Stimulated activated CD4-positive, alpha-beta T cell treated with anti-CD3 and anti-CD28 coated beads, Interleukin-2, amount 100 ng/mL, for 4 hours (primary cell): ENCODE measurements at regions not wholly inside any gene's neighbourhood (a gene's known extent, or its start where the extent isn't known, plus 50 kb on each side); places are given as distances from the start of the nearest gene placed in this dataset.
A peak's percentile ranks its signal among the peaks of the same experiment; 100 is the strongest.
"Not testable (repeated sequence)": the region's sequence is repeated elsewhere in the genome, so short reads cannot be mapped to it uniquely, and the experiment has no call there.

ENCODE experiments used
- DNase-seq: peaks from one replicate; pipeline ENCODE4 v3.0.0-alpha.2; 2020; ENCODE audit warnings: low read depth

DNA sequence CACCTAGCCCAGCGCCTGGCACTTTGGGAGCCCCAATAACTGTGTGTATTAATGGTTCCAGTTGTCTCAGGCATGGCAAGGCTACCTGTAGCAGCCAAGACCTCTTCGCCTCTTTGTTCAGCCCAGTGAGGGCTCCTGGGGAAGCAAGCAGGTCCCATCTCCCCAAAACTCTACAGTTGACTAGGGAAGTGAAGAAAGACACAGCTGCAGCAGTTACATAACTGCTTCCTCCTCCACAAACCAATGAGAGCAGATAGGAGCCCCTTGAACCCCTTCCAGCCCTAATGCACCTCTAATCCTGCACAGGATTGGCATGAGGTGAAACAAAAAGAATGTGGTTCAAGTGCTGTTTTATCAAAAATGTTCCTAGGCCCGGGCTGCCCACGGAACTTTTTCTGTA lies 100.5 kb downstream of the SYF2 start:
- no peak for DNase-seq

DNA sequence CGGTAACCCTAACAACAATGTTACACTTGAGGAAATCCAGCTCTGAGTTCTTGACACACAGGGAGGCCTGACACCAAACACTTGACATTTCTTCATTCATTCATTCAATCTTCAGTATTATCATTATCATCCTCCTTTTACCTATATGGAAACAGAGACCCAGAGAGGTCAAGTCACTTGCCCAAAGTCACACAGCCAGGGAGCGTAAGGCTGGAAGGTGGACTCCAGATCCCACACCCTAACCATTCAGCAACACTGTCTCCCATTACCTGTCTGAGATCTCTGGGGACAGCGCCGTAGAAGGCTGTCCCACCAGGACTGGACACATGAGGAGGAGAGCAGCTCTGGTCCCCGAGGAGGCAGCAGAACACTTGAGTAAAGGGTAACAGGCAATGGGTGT lies 101.4 kb downstream of the SYF2 start:
- DNase-seq, result no peak

DNA sequence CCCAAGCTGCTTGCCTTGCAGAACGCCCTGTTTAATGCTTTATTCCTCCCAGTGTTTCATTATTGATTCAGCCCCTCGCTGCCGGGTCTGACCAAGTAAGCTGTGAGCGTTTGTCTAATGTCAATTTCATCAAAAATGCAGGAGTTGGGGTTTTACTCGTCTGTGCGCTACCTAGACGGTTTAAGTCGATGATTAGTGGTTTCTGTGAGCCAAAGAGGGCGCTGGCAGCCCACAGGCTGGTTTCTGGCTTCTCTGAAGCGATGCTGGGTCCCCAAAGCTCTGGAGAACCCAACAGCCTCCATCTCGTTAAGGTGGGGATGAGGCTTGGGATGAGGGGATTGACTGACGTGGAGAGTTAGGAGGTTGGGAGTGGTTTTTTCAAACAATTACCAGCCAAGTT lies 102.9 kb downstream of the SYF2 start:
- DNase-seq, result no peak

DNA sequence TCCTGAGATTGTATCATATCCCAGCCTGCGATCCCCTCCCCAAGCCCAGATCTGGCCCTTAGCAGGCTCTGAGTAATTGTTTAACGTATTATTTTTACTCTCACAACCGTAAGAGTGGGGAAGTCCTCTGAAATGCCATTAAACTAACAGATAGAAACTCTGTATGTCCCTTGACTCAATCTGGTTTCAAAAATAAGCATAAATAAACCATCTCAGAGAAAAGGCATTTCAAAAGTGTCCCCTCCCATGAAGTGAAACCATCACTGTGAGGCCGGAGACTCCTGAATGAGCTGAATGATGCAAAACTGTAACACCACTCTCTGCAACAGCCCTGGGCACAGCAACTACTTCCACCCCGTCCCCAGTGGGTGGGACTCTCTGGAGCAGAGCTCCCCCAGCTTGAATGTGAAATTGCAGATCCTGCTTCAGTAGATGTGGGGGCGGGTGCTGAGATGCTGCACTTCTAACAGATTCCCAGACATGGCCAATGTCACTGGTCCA lies 104.1 kb downstream of the SYF2 start:
- no peak for DNase-seq

DNA sequence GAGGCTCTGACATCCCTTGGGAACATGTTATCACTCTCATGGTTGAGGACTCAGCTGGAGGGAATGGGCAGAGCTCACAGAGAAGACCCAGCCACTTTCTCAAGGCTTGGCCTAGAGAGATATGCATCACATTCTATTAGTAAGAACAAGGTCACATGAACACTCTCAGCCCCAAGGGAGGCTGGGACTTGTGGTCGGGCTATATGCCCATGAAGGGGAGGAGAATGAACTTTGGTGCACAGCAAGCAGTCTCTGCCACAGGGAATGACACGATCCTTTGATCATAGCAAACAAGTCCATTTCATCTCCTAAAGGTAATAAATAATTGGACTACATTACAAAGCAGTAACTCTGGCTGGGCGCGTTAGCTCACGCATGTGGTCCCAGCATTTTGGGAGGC lies 105.7 kb downstream of the SYF2 start:
- DNase-seq, result no peak

DNA sequence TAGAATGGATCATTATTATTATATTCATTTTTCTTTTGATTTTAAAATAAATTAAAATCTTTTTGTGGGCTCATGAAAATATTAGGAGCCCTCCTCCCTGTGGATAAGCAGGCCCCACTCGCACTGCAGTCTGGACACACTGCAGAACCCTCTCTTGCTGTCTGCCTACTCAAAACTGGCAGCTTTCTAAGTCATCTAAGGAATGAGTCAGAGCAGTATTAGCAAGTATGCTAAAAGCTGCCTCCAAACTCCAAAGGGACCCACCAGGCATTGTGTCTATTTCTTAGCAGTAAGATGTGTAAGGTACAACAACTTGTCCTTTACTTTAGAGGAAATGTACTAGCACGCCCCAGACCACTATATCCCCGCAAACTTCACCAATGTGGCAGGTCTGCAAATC lies 108.8 kb downstream of the SYF2 start:
- DNase-seq, result no peak

DNA sequence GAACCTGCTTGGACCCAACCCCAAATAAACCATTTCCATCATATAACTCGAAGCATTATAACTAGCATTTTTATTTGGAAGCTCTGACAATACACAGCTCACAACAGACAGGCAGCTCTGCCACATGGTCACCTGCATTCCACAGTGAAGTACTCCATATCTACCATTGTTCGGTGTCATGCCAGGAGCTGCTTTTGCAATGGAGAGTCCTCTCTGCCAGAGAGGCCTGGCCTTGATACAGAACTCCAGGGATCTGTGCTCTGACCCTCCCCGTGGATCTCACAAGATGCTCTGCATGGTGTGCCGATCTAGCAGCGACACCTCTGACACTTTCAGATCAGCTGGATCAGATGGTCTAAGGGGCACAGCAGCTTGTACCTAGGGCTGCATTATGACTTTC lies 109.6 kb downstream of the SYF2 start:
- DNase-seq, result no peak

DNA sequence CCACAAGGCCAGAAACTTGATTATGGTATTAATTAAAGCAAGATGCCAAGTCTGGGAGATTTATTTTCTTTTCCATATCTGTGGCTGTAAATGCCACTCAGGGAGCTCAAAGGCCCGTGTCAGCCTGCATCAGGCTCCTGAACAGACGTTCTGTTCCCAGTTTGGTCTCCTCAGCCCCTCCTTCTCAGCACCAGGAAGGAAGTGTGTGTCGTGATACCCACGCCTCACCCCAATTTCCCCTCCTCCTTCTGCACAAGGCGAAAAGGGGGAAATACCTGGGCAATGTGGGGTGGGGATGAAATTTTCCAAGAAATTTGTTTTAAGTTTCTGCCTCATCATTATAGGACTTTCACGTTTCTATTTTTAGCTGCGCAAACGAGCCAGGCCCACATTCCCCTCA lies 112.0 kb downstream of the SYF2 start:
- DNase-seq, result no peak

DNA sequence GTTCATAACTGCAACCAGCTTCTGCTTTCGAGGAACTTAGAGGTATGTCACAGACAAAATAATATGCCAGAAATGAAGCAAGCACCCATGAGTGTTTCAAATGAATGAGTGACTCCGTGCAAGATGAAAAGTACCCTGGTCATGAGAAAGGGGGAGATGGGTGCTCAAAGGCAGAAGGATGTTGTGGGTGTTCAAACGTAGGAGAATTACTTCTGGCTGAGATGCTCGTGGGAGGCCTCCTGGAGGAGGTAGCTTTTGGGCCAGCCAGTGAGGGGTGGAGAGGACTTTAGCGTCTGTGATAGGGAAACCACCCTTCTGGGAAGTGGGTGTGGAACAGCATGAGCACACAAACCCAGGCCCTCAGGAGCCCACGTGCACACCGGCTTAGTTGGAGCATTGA lies 113.8 kb downstream of the SYF2 start:
- DNase-seq, result peak; percentile 33

DNA sequence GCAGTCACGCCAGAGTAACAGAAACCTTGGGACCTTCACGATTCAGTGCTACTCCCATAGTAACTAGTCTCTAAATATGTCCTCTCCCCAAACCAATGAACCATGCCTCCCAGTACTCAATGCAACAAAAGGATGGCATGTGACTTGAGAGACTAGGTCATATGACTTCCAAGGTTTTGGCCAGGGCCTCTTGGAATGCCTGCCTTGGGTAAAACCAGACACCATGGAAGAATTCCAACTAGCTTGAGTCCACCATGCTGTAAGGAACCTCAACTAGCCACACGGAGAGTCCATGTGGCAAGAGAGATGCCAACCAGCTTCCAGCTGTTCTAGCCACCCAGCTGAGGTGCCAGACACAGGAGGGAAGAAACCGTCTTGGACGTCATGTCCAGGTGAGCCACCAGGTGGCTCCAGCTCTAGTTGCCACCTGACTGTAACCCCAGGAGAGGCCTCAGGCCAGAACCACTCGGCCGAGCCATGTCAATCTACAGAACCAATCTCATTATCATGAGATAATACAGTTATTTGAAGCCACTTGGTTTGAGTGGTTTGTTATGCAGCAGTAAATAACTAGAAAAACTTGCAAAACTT lies 115.0 kb downstream of the SYF2 start:
- DNase-seq, result no peak

DNA sequence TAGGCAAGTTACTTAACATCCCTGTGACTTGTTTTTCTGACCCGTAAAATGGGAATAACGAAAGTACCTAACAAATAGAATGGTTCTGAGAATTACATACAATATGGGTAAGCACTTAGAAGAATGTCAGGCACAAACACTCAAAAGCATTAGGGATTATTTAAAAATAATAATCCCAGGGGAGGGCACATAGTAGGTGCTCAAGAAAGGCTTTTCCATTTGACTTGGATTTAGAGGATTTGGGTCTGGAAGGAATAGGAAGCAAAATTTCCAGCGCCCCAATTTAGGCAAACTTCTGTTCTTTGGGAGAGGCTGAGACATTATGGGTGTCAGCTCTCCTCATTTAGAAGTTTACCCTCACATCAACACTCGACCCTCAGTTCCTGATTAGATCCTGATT lies 115.5 kb downstream of the SYF2 start:
- DNase-seq, result no peak

DNA sequence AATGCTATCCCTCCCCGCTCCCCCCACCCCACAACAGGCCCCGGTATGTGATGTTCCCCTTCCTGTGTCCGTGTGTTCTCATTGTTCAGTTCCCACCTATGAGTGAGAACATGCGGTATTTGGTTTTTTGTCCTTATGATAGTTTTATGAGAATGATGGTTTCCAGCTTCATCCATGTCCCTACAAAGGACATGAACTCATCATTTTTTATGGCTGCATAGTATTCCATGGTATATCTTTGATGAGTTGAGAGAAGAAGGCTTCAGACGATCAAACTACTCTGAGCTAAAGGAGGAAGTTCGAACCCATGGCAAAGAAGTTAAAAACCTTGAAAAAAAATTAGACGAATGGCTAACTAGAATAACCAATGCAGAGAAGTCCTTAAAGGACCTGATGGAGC lies 116.2 kb downstream of the SYF2 start:
- not testable (repeated sequence) for DNase-seq

DNA sequence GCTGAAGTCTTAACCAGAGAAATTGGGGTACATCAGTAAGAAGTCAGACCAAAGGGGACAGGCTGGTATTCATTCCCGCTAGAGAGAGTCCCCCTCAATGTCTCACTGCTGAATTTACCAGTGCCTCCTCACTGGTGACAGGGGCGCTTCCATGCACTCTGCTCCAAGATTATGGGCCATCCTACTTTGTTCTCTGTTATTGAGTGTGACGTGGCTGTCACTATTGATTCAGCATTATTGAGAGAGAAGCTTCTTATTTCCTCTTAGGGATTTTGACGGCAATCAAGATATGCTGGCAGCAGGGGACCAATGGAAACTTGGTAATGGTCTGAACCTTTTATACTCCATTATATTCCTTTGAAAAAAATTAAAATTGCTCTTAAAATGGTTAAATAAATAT lies 118.6 kb downstream of the SYF2 start:
- no peak for DNase-seq

DNA sequence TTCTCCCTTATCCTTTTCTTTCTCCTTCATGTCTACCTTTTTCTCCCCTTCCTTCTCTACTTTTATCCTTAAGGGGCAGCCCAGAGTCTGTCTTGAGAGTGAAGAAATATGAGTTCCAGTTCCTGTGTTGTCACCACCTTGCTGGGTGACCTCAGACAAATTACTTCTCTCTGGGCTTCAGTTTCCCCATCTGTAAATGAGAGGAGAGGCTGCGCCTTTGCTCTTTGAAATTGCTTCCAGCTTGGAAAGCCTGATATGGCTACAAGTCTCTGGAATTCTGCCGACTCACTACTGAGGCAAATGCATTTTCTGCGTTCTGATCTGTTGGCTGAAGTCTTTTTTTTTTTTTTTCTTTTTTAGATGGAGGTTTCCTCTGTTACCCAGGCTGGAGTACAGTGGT lies 119.2 kb downstream of the SYF2 start:
- DNase-seq, result no peak

DNA sequence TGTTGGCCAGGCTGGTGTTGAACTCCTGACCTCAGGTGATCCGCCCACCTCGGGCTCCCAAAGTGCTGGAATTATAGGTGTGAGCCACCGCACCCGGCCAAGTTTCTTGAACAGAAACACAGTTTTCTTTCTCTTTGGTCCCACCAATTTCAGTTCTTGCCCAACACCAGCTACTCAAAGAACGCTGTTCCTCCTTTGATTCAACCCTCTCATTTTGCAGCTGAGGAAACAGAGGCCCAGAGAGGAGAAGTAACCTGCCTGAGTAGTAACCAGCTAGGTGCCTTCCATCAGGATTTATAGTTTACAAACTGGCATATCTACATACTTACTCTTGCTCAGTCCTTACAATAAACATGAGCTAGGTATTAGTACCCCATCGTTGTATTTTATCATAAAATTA lies 119.9 kb downstream of the SYF2 start:
- no peak for DNase-seq

DNA sequence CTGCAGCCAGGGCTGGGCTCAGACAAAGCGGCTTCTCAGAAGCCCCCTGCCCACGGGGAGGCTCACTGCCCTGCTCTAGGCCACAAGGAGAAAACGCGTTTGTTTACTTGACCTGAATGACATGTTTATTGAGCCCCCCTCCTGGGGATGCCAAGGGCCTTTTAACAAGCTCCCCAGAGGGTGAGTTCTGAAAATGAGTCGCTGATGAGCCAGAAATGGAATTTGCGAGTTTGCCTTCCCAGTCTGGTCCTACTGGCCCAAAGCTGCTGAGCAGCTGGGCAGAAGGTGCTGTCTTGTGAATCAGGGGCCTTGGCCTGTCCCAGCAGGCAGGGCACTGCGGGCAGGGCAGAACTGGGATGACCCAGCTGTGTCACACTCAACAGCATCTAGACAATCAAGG lies 120.6 kb downstream of the SYF2 start:
- DNase-seq, result no peak

DNA sequence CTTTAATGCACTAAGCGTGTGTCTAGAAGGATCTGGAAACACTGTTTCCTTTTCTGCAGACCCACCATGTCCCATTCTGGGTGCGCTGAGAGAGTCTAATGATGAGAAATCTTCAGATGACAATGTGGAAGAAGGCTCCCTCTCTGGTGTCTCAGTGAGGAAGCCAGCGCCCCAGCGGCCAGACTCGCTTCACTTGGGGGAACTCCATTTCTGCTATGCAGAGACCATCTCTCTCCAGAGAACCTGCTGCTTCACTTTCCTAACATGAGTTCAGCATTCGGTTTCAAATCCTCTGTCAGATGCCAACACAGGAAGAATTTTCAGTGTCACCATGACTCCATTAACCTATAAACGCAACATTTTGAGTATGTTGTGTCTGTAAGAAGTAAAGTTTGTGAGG lies 121.8 kb downstream of the SYF2 start:
- DNase-seq, result no peak

DNA sequence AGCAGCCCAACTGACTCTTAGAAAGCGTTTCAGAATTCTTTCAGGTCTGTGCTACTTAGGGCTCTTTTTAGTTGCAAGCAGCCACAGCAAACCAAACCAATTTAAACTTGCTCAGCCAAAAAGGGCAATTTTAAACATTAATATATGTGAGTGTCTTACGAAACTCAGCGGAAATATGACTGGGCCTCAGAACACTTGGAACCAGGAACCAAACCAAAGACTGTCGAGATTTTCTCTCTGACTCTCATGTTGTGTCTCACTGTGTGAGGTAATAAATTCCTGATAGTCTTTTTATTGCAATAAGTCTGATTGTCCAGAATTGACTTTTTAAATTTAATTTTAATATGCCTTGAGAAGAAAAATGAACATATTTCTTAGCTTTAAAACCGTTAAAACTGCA lies 122.3 kb downstream of the SYF2 start:
- no peak for DNase-seq

DNA sequence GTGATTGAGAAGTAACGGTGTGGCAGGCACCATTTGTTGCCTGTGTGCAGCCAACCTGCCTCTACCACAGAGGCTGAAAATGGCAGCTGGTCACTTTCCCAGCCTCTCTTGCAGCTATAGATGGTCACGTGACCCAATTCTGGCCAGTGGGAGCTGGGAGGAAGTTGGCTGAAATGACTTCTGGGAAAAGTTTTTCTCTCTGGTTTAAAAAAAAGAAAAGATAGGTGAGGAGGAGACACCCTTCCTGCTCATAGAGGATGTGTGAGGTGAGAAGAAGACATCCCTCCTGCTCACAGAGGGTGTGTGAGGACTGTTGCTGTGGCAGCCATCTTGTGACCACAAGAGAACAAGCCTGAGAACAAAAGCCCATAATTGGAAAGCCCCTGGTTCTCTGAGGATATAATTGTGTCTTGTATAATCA lies 122.8 kb downstream of the SYF2 start:
- no peak for DNase-seq

DNA sequence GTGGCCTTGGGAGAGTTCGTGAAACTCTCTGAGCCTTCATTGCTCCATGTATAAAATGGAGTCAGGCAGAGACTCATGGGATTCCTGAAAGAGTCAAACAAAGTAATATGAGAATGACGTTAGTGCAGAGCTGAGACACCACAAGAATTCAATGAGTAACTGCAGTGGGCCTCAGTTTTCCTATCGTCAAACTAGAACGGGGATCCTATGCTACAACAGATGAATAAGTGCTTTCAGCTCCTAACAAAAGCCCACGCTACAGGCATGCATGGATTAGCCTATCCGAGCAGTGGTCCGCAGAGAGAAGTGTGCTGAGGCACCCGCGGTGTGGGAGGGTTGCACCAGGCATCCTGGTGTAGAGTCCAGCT lies 124.7 kb downstream of the SYF2 start:
- no peak for DNase-seq

DNA sequence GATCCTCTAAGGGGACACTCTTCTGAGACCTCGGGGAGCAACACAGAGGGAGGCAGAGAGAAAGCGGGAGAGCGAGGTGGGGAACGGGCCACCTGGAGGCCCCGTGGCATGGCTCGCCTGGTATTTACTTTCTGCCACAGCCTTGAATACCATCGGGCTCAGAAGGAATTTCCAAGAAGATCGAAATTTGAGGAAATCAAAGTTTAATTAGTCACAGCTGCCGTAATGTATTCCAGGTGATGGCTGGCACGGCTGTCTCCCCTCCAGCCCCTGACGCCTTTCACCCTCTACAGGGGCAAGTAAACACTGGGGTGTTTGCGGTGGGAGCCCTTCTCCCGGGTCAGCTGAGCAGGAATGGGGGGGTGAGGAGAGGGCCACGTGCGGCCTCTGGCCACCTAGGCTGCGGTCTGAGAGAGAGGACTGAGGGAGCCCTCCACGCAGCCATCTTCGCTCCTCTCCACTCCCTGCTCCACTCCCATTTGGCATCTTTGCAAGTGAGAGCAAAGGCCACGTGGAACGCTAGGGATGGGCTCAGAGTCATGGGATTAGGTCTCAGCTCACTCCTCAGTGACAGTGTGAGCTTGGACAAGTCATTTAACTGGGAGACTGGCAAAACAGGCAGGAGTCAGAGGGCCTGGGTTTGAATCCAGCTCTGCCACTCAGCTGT lies 125.2 kb downstream of the SYF2 start:
- no peak for DNase-seq

DNA sequence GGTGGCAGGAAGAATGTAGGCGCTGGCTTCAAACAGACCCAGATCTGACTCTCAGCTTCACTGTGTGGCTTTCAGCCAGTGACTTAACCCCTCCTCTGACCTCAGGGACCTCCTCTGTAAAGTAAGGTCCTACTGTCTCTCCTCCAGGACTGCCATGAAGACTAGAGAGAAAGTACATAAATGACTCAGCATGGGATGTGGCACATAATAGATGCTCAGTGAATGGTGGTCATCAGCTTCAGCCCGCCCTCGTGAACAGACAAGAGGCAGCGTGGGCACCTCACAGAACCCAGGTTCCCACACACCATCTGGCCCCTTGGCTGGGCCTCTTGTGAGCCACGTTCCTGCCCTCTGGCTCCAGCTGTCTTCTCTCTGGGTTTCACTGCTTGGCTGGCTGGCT lies 126.0 kb downstream of the SYF2 start:
- no peak for DNase-seq

DNA sequence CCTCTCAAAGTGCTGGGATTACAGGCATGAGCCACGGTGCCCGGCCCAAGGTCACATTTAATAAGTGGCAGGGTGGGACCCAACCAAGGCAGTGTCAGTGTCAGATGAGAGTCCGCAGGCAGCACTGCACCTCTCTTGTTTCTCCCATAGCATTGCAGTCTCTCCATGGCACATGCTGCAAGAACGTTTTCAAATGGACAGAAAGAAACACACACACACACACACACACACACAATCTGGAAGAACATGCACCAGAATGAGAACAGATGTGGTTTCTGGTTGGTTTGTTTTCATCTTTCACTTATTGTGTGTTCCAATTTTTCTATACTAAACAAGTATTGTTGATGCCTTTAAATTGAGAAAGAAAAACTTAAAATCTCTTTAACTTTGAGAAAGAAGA lies 126.5 kb downstream of the SYF2 start:
- DNase-seq, result no peak

DNA sequence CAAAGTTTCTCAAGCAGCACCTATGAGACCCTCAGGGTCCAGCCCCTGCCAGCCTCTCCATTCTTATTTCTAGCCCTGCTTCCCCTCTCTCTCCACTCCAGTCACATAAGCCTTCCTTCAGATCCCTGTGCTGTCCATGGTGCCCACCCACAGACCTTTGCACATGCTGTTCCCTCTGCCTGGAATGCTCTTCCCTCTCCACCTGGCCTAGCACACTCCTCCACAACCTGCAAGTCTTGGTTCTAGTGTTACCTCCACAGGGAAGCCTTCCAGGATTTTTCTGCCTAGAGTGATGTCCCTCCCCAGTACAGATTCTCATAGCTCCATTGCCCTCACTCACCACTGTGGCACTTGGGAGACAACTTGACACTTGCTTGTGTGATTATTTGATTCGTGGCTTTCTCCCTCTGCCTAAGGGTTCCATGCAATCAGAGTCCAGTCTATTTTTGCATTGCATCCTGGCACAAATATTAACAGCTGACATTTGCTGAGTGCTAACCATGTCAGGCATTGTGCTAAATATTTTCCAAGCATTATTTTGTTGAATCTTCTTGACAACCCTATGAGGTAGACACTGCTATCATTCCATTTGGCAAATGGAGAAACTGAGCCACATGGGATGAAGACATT lies 127.3 kb downstream of the SYF2 start:
- no peak for DNase-seq
